ENCODE measurements at regions not wholly inside any gene's neighbourhood (a gene's known extent, or its start where the extent isn't known, plus 50 kb on each side); places are given as distances from the start of the nearest gene placed in this dataset.

DNA sequence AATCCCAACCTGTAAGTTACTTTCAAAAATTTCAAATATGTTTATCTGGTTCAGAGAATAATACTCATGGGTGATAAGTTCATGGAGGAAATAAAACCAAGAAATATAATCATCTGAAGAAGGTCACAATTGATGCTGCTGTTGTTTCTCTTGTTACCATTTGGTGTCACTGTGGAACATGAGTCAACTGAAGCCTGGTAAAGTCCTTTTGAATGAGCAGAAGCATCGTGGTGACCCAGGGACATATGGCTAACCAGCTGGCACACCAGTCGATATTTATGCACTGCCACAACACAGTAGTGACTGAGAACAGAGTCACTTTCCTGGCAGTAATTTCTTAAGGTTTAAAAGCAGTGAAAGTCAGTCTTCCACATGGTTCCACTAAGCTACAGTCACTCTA lies 612.9 kb upstream of the TLE4 start:
- TF ChIP-seq, protein P1, sequence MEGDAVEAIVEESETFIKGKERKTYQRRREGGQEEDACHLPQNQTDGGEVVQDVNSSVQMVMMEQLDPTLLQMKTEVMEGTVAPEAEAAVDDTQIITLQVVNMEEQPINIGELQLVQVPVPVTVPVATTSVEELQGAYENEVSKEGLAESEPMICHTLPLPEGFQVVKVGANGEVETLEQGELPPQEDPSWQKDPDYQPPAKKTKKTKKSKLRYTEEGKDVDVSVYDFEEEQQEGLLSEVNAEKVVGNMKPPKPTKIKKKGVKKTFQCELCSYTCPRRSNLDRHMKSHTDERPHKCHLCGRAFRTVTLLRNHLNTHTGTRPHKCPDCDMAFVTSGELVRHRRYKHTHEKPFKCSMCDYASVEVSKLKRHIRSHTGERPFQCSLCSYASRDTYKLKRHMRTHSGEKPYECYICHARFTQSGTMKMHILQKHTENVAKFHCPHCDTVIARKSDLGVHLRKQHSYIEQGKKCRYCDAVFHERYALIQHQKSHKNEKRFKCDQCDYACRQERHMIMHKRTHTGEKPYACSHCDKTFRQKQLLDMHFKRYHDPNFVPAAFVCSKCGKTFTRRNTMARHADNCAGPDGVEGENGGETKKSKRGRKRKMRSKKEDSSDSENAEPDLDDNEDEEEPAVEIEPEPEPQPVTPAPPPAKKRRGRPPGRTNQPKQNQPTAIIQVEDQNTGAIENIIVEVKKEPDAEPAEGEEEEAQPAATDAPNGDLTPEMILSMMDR (IDR thresholded peaks at IDR 0.05; ENCODE audit: extremely low read depth in 1 of 2, insufficient read depth in 1 of 2, low read depth in 1 of 2, low read length in 2 of 2), result peak; percentile 4 to 20
- TF ChIP-seq POLR2A (IDR thresholded peaks at IDR 0.05; ENCODE audit: low read depth, low read length) (no peak), POLR2AphosphoS5 (IDR thresholded peaks at IDR 0.05; ENCODE audit: insufficient read depth, low read depth, low read length) (no peak), EZH2 (IDR thresholded peaks at IDR 0.05; ENCODE audit: borderline replicate concordance, low read depth, low read length, severe bottlenecking) (no peak), MYC (IDR thresholded peaks at IDR 0.05; ENCODE audit: low read depth, low read length) (no peak), JUN (IDR thresholded peaks at IDR 0.05; ENCODE audit: borderline replicate concordance, insufficient read depth, insufficient read length, low read depth) (no peak)
- TF ChIP-seq, protein P2, sequence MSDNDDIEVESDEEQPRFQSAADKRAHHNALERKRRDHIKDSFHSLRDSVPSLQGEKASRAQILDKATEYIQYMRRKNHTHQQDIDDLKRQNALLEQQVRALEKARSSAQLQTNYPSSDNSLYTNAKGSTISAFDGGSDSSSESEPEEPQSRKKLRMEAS (IDR thresholded peaks at IDR 0.05; ENCODE audit: insufficient read depth, insufficient read length), result no peak
